K562 (cell line): ENCODE measurements at regions not wholly inside any gene's neighbourhood (a gene's known extent, or its start where the extent isn't known, plus 50 kb on each side); places are given as distances from the start of the nearest gene placed in this dataset.
A peak's percentile ranks its signal among the peaks of the same experiment; 100 is the strongest.

ENCODE experiments used
- ATAC-seq: fragments of 200-7000 bp; cut with Tn5 transposase; 3 replicates; pipeline ENCODE4 v1.9.1; 2020; ENCODE audit warnings: moderate library complexity
- BruUV-seq: library from RNA; stranded (reverse); fragments of 400-500 nt; replicated peaks from 2 replicates; lab custom pipeline; 2021; lab: Mats Ljungman, UMichigan
- CTCF ChIA-PET: fragments of 300-600 bp; formaldehyde crosslinking; extraction: SDS; loops from one replicate; lab custom pipeline; 2021; ENCODE audit warnings: low intra/inter-chr PET ratio; lab: Yijun Ruan, JAX
- POLR2A ChIA-PET: fragments of 300-600, 350-650 bp; sonication (Branson Sonifier 250); formaldehyde crosslinking; extraction: SDS; loops from one replicate; lab custom pipeline; 2021; ENCODE audit warnings: antibody characterized with exemption, inconsistent platforms; lab: Yijun Ruan, JAX
- DNase-seq, 4 experiments: peaks; one replicate each; pipeline versions ENCODE4 v3.0.0 to v3.0.0-alpha.2; 2011 to 2018; ENCODE audit warnings: low spot score in 3 of 4, mixed read lengths in 3 of 4; ENCODE audit errors: extremely low read depth in 1 of 4
- FAIRE-seq: peaks from 2 replicates; lab custom pipeline; 2011; peaks lifted over from hg19 to GRCh38; lab: Jason Lieb, UNC
- H2AFZ ChIP-seq: 2 replicates; pipeline ENCODE4 v1.6.0; 2011; ENCODE audit warnings: low read depth, low read length, control low read depth, inconsistent platforms
- H3K27ac ChIP-seq: fragments of 200-600 bp; 3 replicates; pipeline ENCODE4 v1.8.0; 2011; ENCODE audit warnings: low read depth, mild to moderate bottlenecking, control low read depth, inconsistent platforms, low read length, moderate library complexity, mixed read lengths; ENCODE audit errors: extremely low read depth
- H3K27me3 ChIP-seq, 2 experiments: fragments of 300-600 bp in 1 of 2; 2 replicates in 1 of 2; 3 replicates in 1 of 2; pipeline versions ENCODE4 v1.6.0 to v1.8.0; 2011; ENCODE audit warnings: inconsistent platforms in 2 of 2, low read length in 2 of 2, mild to moderate bottlenecking in 1 of 2, mixed read lengths in 1 of 2, moderate library complexity in 1 of 2; ENCODE audit not compliant: control insufficient read depth in 2 of 2, insufficient read depth in 2 of 2
- H3K36me3 ChIP-seq: fragments of 300-600 bp; 3 replicates; pipeline ENCODE4 v1.8.0; 2011; ENCODE audit warnings: mild to moderate bottlenecking, low read length, inconsistent platforms; ENCODE audit not compliant: control insufficient read depth, insufficient read depth
- H3K4me1 ChIP-seq, 2 experiments: fragments of 200-600 bp in 1 of 2; replicated peaks in 1 of 2; 2 replicates in 1 of 2; 3 replicates in 1 of 2; pipeline versions ENCODE4 v1.5.1 to v1.8.0; 2011; ENCODE audit warnings: inconsistent platforms in 2 of 2, low read length in 2 of 2, mild to moderate bottlenecking in 1 of 2, mixed read lengths in 1 of 2, moderate library complexity in 1 of 2; ENCODE audit not compliant: control insufficient read depth in 2 of 2, insufficient read depth in 2 of 2
- H3K4me2 ChIP-seq: 2 replicates; pipeline ENCODE4 v1.6.1; 2011; ENCODE audit warnings: low read length, control low read depth, inconsistent platforms, mixed read lengths; ENCODE audit not compliant: insufficient read depth
- H3K4me3 ChIP-seq: fragments of 200-600 bp; sonication (generic), shearing (Covaris generic); 2 replicates; pipeline ENCODE4 v1.5.1; 2016; ENCODE audit warnings: control low read depth, inconsistent platforms
- H3K79me2 ChIP-seq: fragments of 200-600 bp; 3 replicates; pipeline ENCODE4 v1.8.0; 2011; ENCODE audit warnings: low read length, inconsistent platforms; ENCODE audit not compliant: control insufficient read depth, insufficient read depth
- H3K9ac ChIP-seq, 2 experiments: 2 replicates each; pipeline versions ENCODE4 v1.6.0 to v1.6.1; 2011; ENCODE audit warnings: low read depth in 2 of 2, low read length in 2 of 2, control low read depth in 1 of 2, inconsistent platforms in 1 of 2, mild to moderate bottlenecking in 1 of 2, mixed read lengths in 1 of 2; ENCODE audit not compliant: insufficient read depth in 1 of 2
- H3K9me1 ChIP-seq: one replicate; pipeline ENCODE4 v1.6.0; 2011; ENCODE audit warnings: inconsistent platforms, mild to moderate bottlenecking, low read length, moderate library complexity; ENCODE audit not compliant: control insufficient read depth, insufficient read depth
- H3K9me3 ChIP-seq: replicated peaks from 2 replicates; pipeline ENCODE4 v1.5.1; 2011; ENCODE audit warnings: low read depth, low read length, inconsistent platforms; ENCODE audit not compliant: control insufficient read depth, insufficient read depth
- H4K20me1 ChIP-seq: replicated peaks from 2 replicates; pipeline ENCODE4 v1.6.1; 2011; ENCODE audit warnings: low read length, inconsistent platforms, mixed read lengths; ENCODE audit not compliant: control insufficient read depth, insufficient read depth
- ELF4 ChIP-seq: fragments of 450-650 bp; formaldehyde crosslinking; IDR thresholded peaks from 2 replicates; pipeline ENCODE4 v1.4.0; 2022; ENCODE audit warnings: missing genetic modification characterization
- FIP1L1 ChIP-seq: fragments of 200-400 bp; formaldehyde crosslinking; IDR thresholded peaks from 2 replicates; pipeline ENCODE4 v1.6.1; 2018; ENCODE audit warnings: mild to moderate bottlenecking, low read depth, low read length; ENCODE audit not compliant: poor library complexity, severe bottlenecking
- FOXA1 ChIP-seq: fragments of 450-650 bp; IDR thresholded peaks from 2 replicates; pipeline ENCODE4 v1.6.1; 2016; ENCODE audit warnings: mild to moderate bottlenecking, borderline replicate concordance
- HIVEP1 ChIP-seq: fragments of 250-450 bp; sonication (Bioruptor Pico); IDR thresholded peaks from 2 replicates; pipeline ENCODE4 v1.4.0; 2020; ENCODE audit warnings: mild to moderate bottlenecking
- HNRNPH1 ChIP-seq: fragments of 200-400 bp; formaldehyde crosslinking; optimal IDR thresholded peaks from 2 replicates; pipeline ENCODE3; 2017; ENCODE audit warnings: low read depth, mild to moderate bottlenecking, low read length, moderate library complexity
- NFE2 ChIP-seq: IDR thresholded peaks from 2 replicates; pipeline ENCODE4 v1.6.1; 2014; ENCODE audit warnings: antibody characterized with exemption, low read depth
- TCF7 ChIP-seq: sonication (generic); IDR thresholded peaks from 2 replicates; pipeline ENCODE4 v1.6.1; 2016; ENCODE audit warnings: antibody characterized with exemption, borderline replicate concordance
- ZNF780A ChIP-seq: fragments of 250-450 bp; sonication (Bioruptor Pico); IDR thresholded peaks from 2 replicates; pipeline ENCODE4 v1.5.0; 2021; ENCODE audit warnings: mild to moderate bottlenecking
- WGBS: fragments of 100-300 bp; shearing (Covaris generic); methylation state at CpG from one replicate; pipeline ENCODE4 v1.1.6; 2016; ENCODE audit warnings: low coverage, mixed read lengths; ENCODE audit not compliant: insufficient coverage; ENCODE audit errors: missing lambda C conversion rate; 5-methylcytosine and 5-hydroxymethylcytosine counted together
- in situ Hi-C: fragments of 300-500 bp; cut with MboI; formaldehyde crosslinking; loops from 4 replicates; pipeline ENCODE4 v1.15.0; 2018; ENCODE audit warnings: inconsistent platforms, mixed read lengths
- intact Hi-C: fragments of 100-400 bp; cut with micrococcal nuclease; formaldehyde crosslinking; loops from 2 replicates; pipeline ENCODE4 v1.14.2; 2022
- TF ChIP-seq, protein P1 (sequence below): IDR thresholded peaks from 2 replicates; pipeline ENCODE4 v1.6.1; 2012; ENCODE audit warnings: low read depth, low read length, improper control_type of control experiment, borderline replicate concordance
- TF ChIP-seq, protein P2 (sequence below), 2 experiments: fragments of 450-650 bp in 1 of 2; IDR thresholded peaks; 2 replicates each; pipeline ENCODE4 v1.6.1; 2011 to 2017; ENCODE audit warnings: low read depth in 2 of 2, antibody characterized with exemption in 1 of 2, borderline replicate concordance in 1 of 2, low read length in 1 of 2, mild to moderate bottlenecking in 1 of 2, mixed read lengths in 1 of 2; ENCODE audit not compliant: control insufficient read depth in 1 of 2

DNA sequence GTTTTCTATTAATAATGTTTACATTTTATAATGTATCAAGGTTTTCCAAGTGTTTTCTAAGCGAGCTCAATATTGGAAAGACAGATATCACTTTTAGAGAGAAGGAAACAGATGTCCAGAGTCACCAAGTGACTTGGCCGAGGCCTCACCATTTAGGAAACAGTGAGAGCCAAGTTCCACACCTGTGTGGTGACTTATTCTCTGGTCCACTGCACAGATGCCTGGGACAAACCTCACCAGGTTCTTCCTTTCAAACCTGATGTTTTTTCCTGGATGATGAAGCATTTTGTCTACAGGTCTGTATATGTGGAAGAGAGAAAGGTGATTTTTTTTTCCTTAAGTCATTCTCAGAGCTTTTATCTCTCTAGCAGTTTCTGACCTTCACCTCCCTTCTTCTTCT lies 280.7 kb downstream of the LPIN1 start:
- 0 out of 2 replicates have a peak, but pooled peaks have one; percentile 13 for TF ChIP-seq NFE2
- TF ChIP-seq FIP1L1 = no peak
- no peak overlapping the region for H3K4me2 ChIP-seq
- ATAC-seq (no peak), FAIRE-seq (peak; percentile 35), DNase-seq (no peak)
- peaks cover under 1% of the 10 kb centered on the region; the same call in 1 of the 2 replicates for H3K9me3 ChIP-seq
- 38% methylated on average over 2 of the region's 2 CpGs for WGBS
- POLR2A ChIA-PET = interaction anchor here (0.7 to 0.8 kb wide), 2 partner anchors 204 to 225 kb away, joined by 3 to 6 read pairs; no protein-coding TSS in a partner anchor
- no peaks in the 10 kb centered on the region for H3K79me2 ChIP-seq
- no peak overlapping the region for H3K9ac ChIP-seq
- H3K27ac ChIP-seq = no peak overlapping the region
- H3K27me3 ChIP-seq = no peaks in the 10 kb centered on the region
- in situ Hi-C loops (no loop called here), intact Hi-C loops (no loop called here)
- CTCF ChIA-PET = no interaction called here
- H3K36me3 ChIP-seq = no peaks in the 10 kb centered on the region
- no peaks in the 10 kb centered on the region for H4K20me1 ChIP-seq
- 0 out of 5 replicates have a peak, but pooled peaks cover 0 to 4% of the 10 kb centered on the region in 2 experiments for H3K4me1 ChIP-seq
- peak overlapping the region; percentile 35 for H2AFZ ChIP-seq
- H3K4me3 ChIP-seq = no peak overlapping the region
- no TSS peak for BruUV-seq
- no peaks in the 10 kb centered on the region for H3K9me1 ChIP-seq

DNA sequence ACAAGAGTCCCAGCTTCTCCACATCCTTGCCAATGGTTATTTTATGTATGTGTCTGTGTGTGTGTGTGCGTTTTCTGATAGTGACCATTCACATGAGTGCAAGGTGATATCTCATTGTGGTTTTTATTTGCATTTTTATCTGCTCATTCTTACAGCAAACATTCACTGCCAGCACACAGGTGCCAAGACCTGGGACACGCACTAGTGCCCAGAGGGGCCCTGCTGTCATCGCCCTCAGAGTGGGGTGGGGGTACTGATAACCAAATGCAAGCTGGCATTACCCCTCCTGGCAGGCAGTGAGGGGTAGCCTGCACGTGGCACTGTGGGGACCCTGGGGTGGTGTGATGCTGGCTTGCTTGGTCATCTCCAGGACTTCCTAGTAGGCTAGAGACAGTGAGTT lies 285.4 kb downstream of the LPIN1 start:
- H3K4me2 ChIP-seq = no peak overlapping the region
- H3K36me3 ChIP-seq = no peaks in the 10 kb centered on the region
- ChIA-PET CTCF (no interaction called here), POLR2A (no interaction called here)
- intact Hi-C loops = no loop called here
- BruUV-seq = no TSS peak
- H3K4me1 ChIP-seq = peaks cover 0 to 12% of the 10 kb centered on the region in 2 experiments; a peak in 1 of 5 replicates
- ATAC-seq (no peak), FAIRE-seq (no peak), DNase-seq (no peak)
- H3K79me2 ChIP-seq = no peaks in the 10 kb centered on the region
- WGBS = 24% methylated on average over 4 of the region's 4 CpGs
- H3K9ac ChIP-seq = no peak overlapping the region
- no peaks in the 10 kb centered on the region for H4K20me1 ChIP-seq
- H2AFZ ChIP-seq = no peak overlapping the region
- no peaks in the 10 kb centered on the region for H3K9me1 ChIP-seq
- H3K9me3 ChIP-seq = no peaks in the 10 kb centered on the region
- H3K27ac ChIP-seq = no peak overlapping the region
- no peaks in the 10 kb centered on the region for H3K27me3 ChIP-seq
- in situ Hi-C loops = no loop called here
- no peak overlapping the region for H3K4me3 ChIP-seq
- TF ChIP-seq, protein P1, sequence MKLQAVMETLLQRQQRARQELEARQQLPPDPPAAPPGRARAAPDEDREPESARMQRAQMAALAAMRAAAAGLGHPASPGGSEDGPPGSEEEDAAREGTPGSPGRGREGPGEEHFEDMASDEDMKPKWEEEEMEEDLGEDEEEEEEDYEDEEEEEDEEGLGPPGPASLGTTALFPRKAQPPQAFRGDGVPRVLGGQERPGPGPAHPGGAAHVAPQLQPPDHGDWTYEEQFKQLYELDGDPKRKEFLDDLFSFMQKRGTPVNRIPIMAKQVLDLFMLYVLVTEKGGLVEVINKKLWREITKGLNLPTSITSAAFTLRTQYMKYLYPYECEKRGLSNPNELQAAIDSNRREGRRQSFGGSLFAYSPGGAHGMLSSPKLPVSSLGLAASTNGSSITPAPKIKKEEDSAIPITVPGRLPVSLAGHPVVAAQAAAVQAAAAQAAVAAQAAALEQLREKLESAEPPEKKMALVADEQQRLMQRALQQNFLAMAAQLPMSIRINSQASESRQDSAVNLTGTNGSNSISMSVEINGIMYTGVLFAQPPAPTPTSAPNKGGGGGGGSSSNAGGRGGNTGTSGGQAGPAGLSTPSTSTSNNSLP = no peak
- TF ChIP-seq ZNF780A (CRISPR knock-in tag) = no peak
- TF ChIP-seq, protein P2, sequence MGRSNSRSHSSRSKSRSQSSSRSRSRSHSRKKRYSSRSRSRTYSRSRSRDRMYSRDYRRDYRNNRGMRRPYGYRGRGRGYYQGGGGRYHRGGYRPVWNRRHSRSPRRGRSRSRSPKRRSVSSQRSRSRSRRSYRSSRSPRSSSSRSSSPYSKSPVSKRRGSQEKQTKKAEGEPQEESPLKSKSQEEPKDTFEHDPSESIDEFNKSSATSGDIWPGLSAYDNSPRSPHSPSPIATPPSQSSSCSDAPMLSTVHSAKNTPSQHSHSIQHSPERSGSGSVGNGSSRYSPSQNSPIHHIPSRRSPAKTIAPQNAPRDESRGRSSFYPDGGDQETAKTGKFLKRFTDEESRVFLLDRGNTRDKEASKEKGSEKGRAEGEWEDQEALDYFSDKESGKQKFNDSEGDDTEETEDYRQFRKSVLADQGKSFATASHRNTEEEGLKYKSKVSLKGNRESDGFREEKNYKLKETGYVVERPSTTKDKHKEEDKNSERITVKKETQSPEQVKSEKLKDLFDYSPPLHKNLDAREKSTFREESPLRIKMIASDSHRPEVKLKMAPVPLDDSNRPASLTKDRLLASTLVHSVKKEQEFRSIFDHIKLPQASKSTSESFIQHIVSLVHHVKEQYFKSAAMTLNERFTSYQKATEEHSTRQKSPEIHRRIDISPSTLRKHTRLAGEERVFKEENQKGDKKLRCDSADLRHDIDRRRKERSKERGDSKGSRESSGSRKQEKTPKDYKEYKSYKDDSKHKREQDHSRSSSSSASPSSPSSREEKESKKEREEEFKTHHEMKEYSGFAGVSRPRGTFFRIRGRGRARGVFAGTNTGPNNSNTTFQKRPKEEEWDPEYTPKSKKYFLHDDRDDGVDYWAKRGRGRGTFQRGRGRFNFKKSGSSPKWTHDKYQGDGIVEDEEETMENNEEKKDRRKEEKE (IDR thresholded peaks at IDR 0.05; ENCODE audit: borderline replicate concordance in 1 of 2, control insufficient read depth in 1 of 2, low read depth in 2 of 2, low read length in 1 of 2) = no peak
- no peak for TF ChIP-seq HIVEP1
- no peak for TF ChIP-seq FOXA1
- TF ChIP-seq TCF7 = no peak
- no peak for TF ChIP-seq HNRNPH1
- TF ChIP-seq ELF4 (CRISPR knock-in tag) = no peak
